ENCODE measurements at regions not wholly inside any gene's neighbourhood (a gene's known extent, or its start where the extent isn't known, plus 50 kb on each side); places are given as distances from the start of the nearest gene placed in this dataset.

DNA sequence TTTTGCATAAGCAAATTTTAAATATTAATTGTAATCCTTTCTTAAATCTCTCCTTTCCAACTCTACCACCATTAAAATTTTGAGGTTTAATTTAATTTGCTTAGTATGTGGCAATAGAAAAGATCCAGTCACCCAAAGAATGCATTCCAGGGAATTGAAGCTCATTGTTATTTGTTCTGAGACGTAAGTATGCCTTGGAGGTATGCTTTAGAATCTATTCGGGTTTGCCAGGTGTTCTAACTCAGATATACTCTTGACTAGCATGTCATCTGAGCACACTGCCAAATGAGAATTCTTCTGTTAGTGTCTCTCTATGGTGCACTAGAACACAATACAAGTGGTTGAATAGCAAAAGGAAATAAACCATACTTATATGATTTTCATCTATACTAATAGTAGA is 813.6 kb upstream of the ADGRL2 start:
- TF ChIP-seq POLR2A (IDR thresholded peaks at IDR 0.05) (no peak), CTCF (IDR thresholded peaks at IDR 0.05 in 8 of 11, conservative IDR thresholded peaks at IDR 0.05 in 3 of 11) (no peak)
